Activated CD8-positive, alpha-beta memory T cell treated with anti-CD3 and anti-CD28 coated beads, Interleukin-2, amount 10 ng/mL, durations not matched to agents 7 days and 5 days (primary cell): ENCODE measurements at regions not wholly inside any gene's neighbourhood (a gene's known extent, or its start where the extent isn't known, plus 50 kb on each side); places are given as distances from the start of the nearest gene placed in this dataset.
A peak's percentile ranks its signal among the peaks of the same experiment; 100 is the strongest.

ENCODE experiments used
- ATAC-seq: fragments of 150-1000 bp; cut with Tn5 transposase; one replicate; pipeline ENCODE4 v1.10.0; 2021; ENCODE audit warnings: moderate library complexity
- CTCF ChIA-PET: fragments of 350-600 bp; sonication (Branson Sonifier 250); formaldehyde crosslinking; loops from one replicate; lab custom pipeline; 2021; ENCODE audit warnings: antibody characterized with exemption; lab: Charles Lee
- DNase-seq: peaks from one replicate; pipeline ENCODE4 v3.0.0-alpha.2; 2020
- H3K27ac Mint-ChIP-seq: one replicate; pipeline ENCODE4 v1.8.0; 2021; ENCODE audit warnings: mild to moderate bottlenecking, mixed read lengths
- H3K27me3 Mint-ChIP-seq: one replicate; pipeline ENCODE4 v1.8.0; 2021; ENCODE audit warnings: mixed read lengths
- H3K36me3 Mint-ChIP-seq: one replicate; pipeline ENCODE4 v1.8.0; 2021; ENCODE audit warnings: mild to moderate bottlenecking, mixed read lengths
- H3K4me1 Mint-ChIP-seq: one replicate; pipeline ENCODE4 v1.8.0; 2021; ENCODE audit warnings: mixed read lengths
- H3K4me3 Mint-ChIP-seq: one replicate; pipeline ENCODE4 v1.8.0; 2021; ENCODE audit warnings: mild to moderate bottlenecking, moderate library complexity, mixed read lengths
- H3K9me3 Mint-ChIP-seq: one replicate; pipeline ENCODE4 v1.8.0; 2022; ENCODE audit warnings: low read depth, mixed read lengths

DNA sequence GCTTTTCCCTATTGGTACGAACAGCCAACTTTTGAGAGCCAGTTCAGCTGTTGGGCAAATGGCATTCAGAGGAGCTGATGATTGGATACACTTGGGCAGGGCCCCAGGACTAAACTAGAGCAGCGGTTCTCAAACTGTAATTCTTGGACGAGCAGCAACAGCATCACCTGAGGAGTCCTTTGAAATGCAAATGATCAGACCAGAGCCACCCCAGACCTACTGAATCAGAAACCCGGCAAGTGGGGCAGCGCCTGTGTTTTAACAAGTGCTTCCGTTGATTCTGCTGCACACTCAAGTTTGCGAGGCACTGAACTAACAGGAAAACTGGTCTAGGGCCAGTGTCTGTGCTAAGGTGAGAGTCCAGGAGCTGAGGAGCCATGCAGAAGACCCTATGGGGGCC lies 239.7 kb downstream of the UACA start:
- H3K27me3 Mint-ChIP-seq, result peaks cover 31% of the 10 kb centered on the region
- ATAC-seq, result no peak
- H3K9me3 Mint-ChIP-seq, result peaks cover 3% of the 10 kb centered on the region
- H3K27ac Mint-ChIP-seq, result no peak overlapping the region
- DNase-seq, result peak; percentile 33
- peaks cover 7% of the 10 kb centered on the region for H3K36me3 Mint-ChIP-seq
- CTCF ChIA-PET, result interaction anchor here (0.8 to 4.1 kb wide), 4 partner anchors 10 to 1045 kb away, joined by 3 to 21 read pairs (median 4); partner anchors contain the start of gene TLE3
- H3K4me1 Mint-ChIP-seq, result peaks cover 27% of the 10 kb centered on the region
- H3K4me3 Mint-ChIP-seq, result no peak overlapping the region

DNA sequence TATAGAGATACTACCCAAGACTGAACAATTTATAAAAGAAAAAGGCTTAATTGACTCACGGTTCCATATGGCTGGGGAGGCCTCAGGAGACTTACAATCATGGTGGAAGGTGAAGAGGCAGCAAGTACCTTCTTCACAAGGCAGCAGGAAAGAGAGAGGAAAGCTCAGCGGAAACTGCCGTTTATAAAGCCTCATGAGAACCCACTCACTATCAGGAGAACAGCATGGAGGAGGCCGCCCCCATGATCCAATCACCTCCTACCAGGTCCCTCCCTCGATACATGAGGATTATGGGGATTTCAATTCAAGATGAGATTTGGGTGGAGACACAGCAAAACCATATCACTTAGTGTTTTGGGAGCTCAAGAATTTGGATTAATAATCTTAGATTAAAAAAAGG lies 240.2 kb downstream of the UACA start:
- H3K4me3 Mint-ChIP-seq, result no peak overlapping the region
- peaks cover 22% of the 10 kb centered on the region for H3K4me1 Mint-ChIP-seq
- DNase-seq, result peak; percentile 5
- peaks cover 2% of the 10 kb centered on the region for H3K9me3 Mint-ChIP-seq
- CTCF ChIA-PET, result interaction anchor here (0.5 to 4.1 kb wide), 5 partner anchors 10 to 1738 kb away, joined by 3 to 21 read pairs (median 4); partner anchors contain the start of gene TLE3
- peaks cover 4% of the 10 kb centered on the region for H3K36me3 Mint-ChIP-seq
- no peak for ATAC-seq
- no peak overlapping the region for H3K27ac Mint-ChIP-seq
- peaks cover 35% of the 10 kb centered on the region for H3K27me3 Mint-ChIP-seq

DNA sequence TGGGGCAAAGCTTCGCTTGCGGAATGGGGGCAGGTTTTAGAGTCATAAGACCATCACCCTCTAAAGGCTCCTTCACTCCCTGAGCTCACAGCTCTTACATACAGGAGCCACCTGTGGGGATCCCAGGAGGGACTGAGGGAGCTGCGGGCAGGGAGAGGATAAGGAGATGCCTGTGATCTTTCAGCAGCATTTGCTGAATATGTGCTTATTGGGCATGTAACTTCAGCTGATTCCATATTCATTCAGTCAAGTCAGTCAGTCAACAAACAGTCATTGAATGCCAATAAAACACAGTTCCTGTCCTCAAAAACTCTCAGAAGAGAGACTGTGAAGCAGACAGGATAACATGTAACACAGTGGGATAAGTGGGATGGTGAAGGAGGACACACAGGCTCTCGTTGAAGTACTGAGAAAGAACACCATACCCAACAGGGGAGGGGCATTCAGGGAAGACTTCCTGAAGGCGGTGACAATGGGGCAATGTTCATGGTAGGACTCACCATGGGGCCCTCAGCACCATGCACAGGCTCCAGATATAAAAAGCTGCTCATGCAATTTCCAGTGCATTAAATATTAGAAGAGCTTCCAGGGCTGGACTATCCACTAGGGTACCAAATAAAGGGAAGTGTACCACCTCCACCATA lies 240.9 kb downstream of the UACA start:
- Mint-ChIP-seq H3K36me3 (peaks cover 2% of the 10 kb centered on the region), H3K27ac (no peak overlapping the region), H3K9me3 (no peaks in the 10 kb centered on the region), H3K27me3 (peaks cover 40% of the 10 kb centered on the region), H3K4me1 (peaks cover 15% of the 10 kb centered on the region), H3K4me3 (no peak overlapping the region)
- ATAC-seq, result no peak
- CTCF ChIA-PET, result interaction anchor here (0.5 to 4.1 kb wide), 3 partner anchors 9 to 1739 kb away, joined by 3 to 21 read pairs (median 4); partner anchors contain the start of gene TLE3
- peak; percentile 23 for DNase-seq

DNA sequence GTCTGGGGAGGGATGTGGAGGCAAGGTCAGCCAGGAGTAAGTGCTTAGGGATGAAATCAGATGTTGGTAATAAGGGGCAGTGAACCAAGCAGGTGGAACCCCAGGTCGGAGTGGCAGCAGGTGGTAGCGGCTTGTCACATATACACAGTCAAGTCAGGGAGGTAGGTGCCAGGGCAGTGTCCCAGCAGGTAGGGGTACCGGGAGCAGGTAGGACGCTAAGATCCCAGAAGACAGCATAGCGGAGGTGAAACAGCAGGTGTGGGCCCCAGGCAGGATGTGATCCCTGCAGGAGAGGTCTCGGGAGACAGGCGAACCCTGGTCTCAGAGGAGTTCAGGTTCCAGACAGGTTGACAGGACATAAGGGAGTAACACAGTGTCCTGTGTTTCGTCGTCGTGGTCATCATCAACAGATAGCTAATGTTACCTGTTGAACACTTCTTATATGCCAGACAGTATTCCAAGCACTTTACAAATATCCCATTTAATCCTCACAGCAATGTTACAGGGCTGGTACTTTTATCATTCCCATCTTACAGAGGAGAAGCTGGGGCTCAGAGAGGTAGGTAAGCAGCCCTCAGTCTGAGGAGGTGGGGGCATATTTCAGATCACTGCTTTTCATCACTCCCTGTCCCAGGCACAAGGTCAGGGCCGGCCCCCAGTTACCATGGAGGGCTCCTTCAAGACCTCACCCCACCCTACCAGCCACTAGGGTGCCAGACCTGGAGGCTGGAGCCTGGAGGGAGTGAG lies 241.6 kb downstream of the UACA start:
- H3K4me3 Mint-ChIP-seq, result no peak overlapping the region
- CTCF ChIA-PET, result interaction anchor here (1.0 to 4.1 kb wide), 2 partner anchors 8 to 12 kb away, joined by 3 to 21 read pairs; no protein-coding TSS in a partner anchor
- no peaks in the 10 kb centered on the region for H3K36me3 Mint-ChIP-seq
- H3K27me3 Mint-ChIP-seq, result peaks cover 45% of the 10 kb centered on the region
- peaks cover 8% of the 10 kb centered on the region for H3K4me1 Mint-ChIP-seq
- DNase-seq, result peak; percentile 21
- no peak overlapping the region for H3K27ac Mint-ChIP-seq
- no peaks in the 10 kb centered on the region for H3K9me3 Mint-ChIP-seq
- no peak for ATAC-seq

- Mint-ChIP-seq H3K36me3 (no peaks in the 10 kb centered on the region), H3K4me1 (no peaks in the 10 kb centered on the region), H3K9me3 (no peaks in the 10 kb centered on the region), H3K4me3 (no peak overlapping the region), H3K27me3 (peaks cover 53% of the 10 kb centered on the region), H3K27ac (no peak overlapping the region)
- ATAC-seq, result no peak
- no peak for DNase-seq
- CTCF ChIA-PET, result interaction anchor here (0.7 kb wide), 1 partner anchor 12 kb away, joined by 3 read pairs; no protein-coding TSS in a partner anchor
These were observed 243.7 kb downstream of the UACA start for GRCh38 chr15:70519616-70520015.

DNA sequence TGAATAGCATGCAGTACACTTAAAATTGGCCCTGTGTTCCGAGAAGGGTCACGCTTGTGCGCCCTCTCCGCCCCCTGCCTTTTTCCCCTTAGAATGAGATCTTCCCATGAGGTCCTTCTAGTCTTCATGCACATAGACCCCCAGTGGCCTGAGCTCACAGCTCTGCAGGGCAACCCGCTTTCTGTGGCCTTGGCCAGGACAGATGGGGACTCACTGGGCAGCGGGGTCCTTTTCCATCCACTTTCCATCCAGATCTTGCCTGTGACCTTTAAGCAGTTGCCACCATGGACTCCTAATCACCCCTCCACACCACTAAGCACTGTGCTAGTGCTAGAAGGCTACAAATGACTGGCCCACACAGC lies 244.4 kb downstream of the UACA start:
- Mint-ChIP-seq H3K27ac (no peak overlapping the region), H3K4me1 (no peaks in the 10 kb centered on the region), H3K36me3 (no peaks in the 10 kb centered on the region), H3K9me3 (no peaks in the 10 kb centered on the region), H3K27me3 (peaks cover 60% of the 10 kb centered on the region), H3K4me3 (no peak overlapping the region)
- DNase-seq (no peak), ATAC-seq (no peak)
- CTCF ChIA-PET, result interaction anchor here (0.7 kb wide), 1 partner anchor 11 kb away, joined by 3 read pairs; no protein-coding TSS in a partner anchor

DNA sequence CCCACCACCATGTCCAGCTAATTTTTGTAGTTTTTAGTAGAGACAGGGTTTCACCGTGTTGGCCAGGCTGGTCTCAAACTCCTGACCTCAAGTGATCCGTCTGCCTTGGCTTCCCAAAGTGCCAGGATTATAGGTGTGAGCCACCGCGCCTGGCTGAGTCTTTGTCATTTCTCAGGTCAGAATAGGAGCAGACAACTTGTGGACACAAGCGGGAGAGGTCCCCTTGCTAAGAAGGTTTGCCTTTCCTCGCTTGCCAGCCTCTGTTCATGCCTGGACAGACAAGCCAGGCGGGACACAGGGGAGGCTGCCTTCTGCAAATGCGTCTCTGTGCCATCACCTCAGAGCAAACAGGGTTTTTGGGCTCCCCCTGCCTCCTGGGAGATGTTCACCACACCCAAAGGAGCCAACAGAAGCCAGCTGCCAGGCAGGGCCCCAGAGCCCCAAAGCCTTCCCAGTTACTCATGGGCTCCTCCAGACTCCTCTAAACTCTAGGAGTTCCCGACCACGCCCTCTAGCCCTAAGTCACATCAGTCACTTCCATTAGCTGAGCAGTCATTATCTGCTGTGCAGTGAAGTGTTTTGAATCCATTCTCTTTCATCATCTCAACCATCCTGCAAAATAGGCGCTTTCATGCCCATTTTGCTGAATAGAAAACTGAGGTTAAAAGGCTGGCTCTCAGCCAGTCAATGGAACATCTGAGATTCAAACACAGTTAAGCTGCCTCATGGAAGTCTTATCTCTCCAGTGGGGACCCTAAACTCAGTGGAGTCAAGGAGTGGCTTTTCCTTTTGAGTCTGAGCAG lies 245.0 kb downstream of the UACA start:
- H3K9me3 Mint-ChIP-seq, result no peaks in the 10 kb centered on the region

DNA sequence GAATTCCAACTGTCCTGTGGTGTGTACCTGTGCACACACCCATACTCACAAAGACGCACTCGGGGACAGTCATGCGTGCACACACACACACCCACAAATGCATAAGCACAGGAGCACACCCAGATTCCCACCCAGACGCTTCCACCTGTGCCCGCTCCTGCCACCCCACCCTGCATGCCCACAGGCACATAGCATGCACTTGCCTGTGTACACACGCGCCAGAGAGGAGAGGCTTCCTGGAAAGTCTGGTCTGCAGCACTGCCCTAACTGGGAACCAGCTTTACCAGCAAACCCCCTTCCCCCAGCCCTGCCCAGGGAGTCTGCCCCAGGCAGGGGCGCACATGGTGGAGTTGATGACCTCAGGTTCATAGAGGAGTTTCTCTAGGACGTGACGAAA lies 246.2 kb downstream of the UACA start:
- peaks cover 2% of the 10 kb centered on the region for H3K4me1 Mint-ChIP-seq
- no peak overlapping the region for H3K4me3 Mint-ChIP-seq
- H3K27ac Mint-ChIP-seq, result no peak overlapping the region
- CTCF ChIA-PET, result interaction anchor here (1.5 kb wide), 1 partner anchor 50 kb away, joined by 4 read pairs; no protein-coding TSS in a partner anchor
- no peak for ATAC-seq
- no peak for DNase-seq
- H3K27me3 Mint-ChIP-seq, result peaks cover 71% of the 10 kb centered on the region
- H3K36me3 Mint-ChIP-seq, result no peaks in the 10 kb centered on the region
- H3K9me3 Mint-ChIP-seq, result no peaks in the 10 kb centered on the region

More for the DNA sequence above, 245.0 kb downstream of the UACA start:
- H3K36me3 Mint-ChIP-seq, result no peaks in the 10 kb centered on the region
- H3K27ac Mint-ChIP-seq, result no peak overlapping the region
- CTCF ChIA-PET, result no interaction called here
- DNase-seq, result no peak
- H3K4me3 Mint-ChIP-seq, result no peak overlapping the region
- no peaks in the 10 kb centered on the region for H3K4me1 Mint-ChIP-seq
- peaks cover 64% of the 10 kb centered on the region for H3K27me3 Mint-ChIP-seq
- no peak for ATAC-seq

GRCh38 chr15:70516408-70517193 lies 246.8 kb downstream of the UACA start:
- H3K9me3 Mint-ChIP-seq, result no peaks in the 10 kb centered on the region
- H3K27me3 Mint-ChIP-seq, result peaks cover 76% of the 10 kb centered on the region
- ATAC-seq, result no peak
- H3K27ac Mint-ChIP-seq, result no peak overlapping the region
- peaks cover 5% of the 10 kb centered on the region for H3K36me3 Mint-ChIP-seq
- CTCF ChIA-PET, result interaction anchor here (1.5 kb wide), 1 partner anchor 50 kb away, joined by 4 read pairs; no protein-coding TSS in a partner anchor
- H3K4me1 Mint-ChIP-seq, result peaks cover 2% of the 10 kb centered on the region
- H3K4me3 Mint-ChIP-seq, result no peak overlapping the region
- no peak for DNase-seq

DNA sequence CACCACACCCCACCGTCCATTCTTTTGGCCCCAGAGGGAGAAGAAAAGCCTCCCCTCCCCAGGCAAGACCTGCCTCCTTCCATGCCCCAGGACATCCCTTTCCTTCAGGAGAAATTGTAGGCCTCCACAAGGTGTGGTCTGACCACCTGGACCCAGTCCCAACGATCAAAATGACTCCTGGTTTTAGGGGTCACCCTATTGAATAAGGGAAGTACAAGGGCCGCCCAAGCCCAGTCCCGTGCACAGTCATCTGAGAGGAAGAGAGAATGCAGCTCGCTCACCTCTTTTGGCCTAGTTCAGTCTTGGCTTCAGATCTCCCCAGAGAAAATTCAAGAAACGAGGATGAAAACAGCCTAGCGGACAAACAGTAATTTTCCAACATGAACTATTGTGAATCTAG lies 249.1 kb downstream of the UACA start:
- ATAC-seq, result no peak
- Mint-ChIP-seq H3K4me1 (peaks cover 16% of the 10 kb centered on the region), H3K27me3 (peaks cover 69% of the 10 kb centered on the region), H3K27ac (no peak overlapping the region), H3K9me3 (peaks cover 12% of the 10 kb centered on the region), H3K36me3 (peaks cover 27% of the 10 kb centered on the region), H3K4me3 (no peak overlapping the region)
- no peak for DNase-seq
- CTCF ChIA-PET, result interaction anchor here (0.8 to 3.7 kb wide), 6 partner anchors 9 to 51 kb away, joined by 3 to 21 read pairs (median 3); no protein-coding TSS in a partner anchor

DNA sequence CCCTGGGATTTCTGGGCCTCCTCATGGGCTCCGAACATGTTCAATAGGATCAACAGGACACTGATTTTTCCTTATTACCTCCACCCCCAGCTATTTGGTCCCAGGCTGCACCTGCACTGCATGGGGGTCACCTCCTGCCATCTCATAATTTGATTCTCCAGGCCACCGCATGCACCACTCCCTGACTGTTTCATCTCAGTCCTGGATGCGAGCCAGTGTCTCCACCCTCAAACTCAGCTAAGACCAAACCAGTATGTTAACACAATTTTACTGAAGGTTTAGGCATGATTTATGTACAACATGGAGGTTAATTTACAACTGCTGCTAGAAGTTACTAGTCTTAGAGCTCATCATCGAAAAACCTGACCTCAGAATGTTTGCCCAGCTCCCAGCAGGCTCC lies 249.5 kb downstream of the UACA start:
- ATAC-seq (no peak), DNase-seq (no peak)
- CTCF ChIA-PET, result interaction anchor here (0.8 to 3.7 kb wide), 9 partner anchors 10 to 81 kb away, joined by 3 to 21 read pairs (median 3); no protein-coding TSS in a partner anchor
- H3K27ac Mint-ChIP-seq, result no peak overlapping the region
- H3K9me3 Mint-ChIP-seq, result peaks cover 14% of the 10 kb centered on the region
- H3K4me1 Mint-ChIP-seq, result peaks cover 20% of the 10 kb centered on the region
- no peak overlapping the region for H3K4me3 Mint-ChIP-seq
- peaks cover 64% of the 10 kb centered on the region for H3K27me3 Mint-ChIP-seq
- peaks cover 30% of the 10 kb centered on the region for H3K36me3 Mint-ChIP-seq

- Mint-ChIP-seq H3K27ac (no peak overlapping the region), H3K27me3 (peaks cover 57% of the 10 kb centered on the region), H3K9me3 (peaks cover 14% of the 10 kb centered on the region), H3K36me3 (peaks cover 30% of the 10 kb centered on the region), H3K4me3 (no peak overlapping the region), H3K4me1 (peaks cover 30% of the 10 kb centered on the region)
- CTCF ChIA-PET, result interaction anchor here (0.9 to 4.5 kb wide), 20 partner anchors 9 to 784 kb away, joined by 3 to 21 read pairs (median 4); no protein-coding TSS in a partner anchor
- peak; percentile 91 for ATAC-seq
- peak; percentile 84 for DNase-seq
These were observed 250.5 kb downstream of the UACA start for GRCh38 chr15:70512772-70513362.
